ENCODE measurements at regions not wholly inside any gene's neighbourhood (a gene's known extent, or its start where the extent isn't known, plus 50 kb on each side); places are given as distances from the start of the nearest gene placed in this dataset.

GRCh38 chr2:121015971-121016485 is 269.0 kb downstream of the TFCP2L1 start:
- TF ChIP-seq GATA1 (IDR thresholded peaks at IDR 0.05; ENCODE audit: low read depth, low read length): no peak
- DNase-seq: no peak

DNA sequence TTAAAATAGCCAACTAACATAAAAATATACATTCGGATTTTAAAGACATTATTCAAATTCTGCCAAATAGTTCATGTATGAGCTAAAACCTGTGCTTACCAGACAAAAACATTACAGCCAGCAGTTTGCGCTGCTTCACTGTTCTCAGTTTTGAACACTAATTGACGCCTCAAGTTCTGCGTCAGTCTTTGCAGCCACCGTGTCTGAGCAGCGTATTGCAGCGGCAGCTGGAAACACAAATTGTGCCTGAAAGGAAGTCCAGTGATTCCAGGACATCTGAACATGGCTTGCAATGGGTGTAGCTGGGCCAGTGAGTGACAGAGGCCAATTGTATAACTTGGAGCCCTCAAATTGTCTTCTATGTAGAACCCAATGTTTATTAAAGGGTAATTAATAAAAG is 267.6 kb downstream of the TFCP2L1 start:
- no peak for TF ChIP-seq GATA1 (IDR thresholded peaks at IDR 0.05; ENCODE audit: low read depth, low read length)
- no peak for TF ChIP-seq POLR2A (IDR thresholded peaks at IDR 0.05; ENCODE audit: low read length)
- DNase-seq: no peak

DNA sequence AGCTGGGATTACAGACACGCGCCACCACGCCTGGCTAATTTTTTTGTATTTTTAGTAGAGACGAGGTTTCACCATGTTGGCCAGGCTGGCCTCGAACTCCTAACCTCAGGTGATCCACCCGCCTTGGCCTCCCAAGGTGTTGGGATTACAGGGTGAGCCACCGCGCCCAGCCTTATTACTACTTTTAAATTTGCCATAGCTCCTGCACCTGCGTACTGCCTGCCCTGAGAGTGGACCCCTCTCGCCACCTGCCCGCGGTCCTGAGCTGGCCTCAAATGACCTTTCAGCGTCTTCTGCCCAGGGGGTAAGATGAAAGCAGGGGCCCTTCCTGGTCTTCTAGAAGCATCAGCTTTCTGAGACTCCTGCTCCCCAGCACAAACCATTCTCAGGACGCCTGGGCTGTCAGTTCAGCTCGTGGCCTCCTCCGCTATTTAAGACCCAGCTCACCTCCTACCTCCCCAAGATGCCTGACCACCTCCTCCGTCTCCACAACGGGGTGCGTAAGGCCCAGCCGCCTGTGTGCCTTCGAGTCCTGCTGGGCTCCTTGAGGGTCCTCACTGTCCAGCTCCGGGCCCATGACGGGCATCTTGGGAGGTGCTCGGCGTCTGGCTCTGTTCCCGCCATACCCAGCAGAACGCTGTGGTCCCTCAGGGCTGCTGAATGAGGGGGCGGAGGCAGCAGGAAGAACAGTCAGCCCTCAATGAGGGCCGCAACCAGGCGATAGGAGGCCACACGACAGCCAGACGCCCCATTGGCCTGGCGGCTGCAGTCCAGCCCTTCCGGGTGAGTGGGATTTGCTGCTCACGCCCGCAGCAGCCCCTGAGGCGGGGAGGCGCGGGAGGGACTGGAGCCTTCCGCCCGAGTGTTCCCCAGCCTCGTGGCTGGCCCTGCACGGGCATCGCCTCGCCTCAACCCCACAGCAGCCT is 266.6 kb downstream of the TFCP2L1 start:
- no peak for DNase-seq
- TF ChIP-seq GATA1 (IDR thresholded peaks at IDR 0.05; ENCODE audit: low read depth, low read length): no peak
- TF ChIP-seq POLR2A (IDR thresholded peaks at IDR 0.05; ENCODE audit: low read length): no peak

DNA sequence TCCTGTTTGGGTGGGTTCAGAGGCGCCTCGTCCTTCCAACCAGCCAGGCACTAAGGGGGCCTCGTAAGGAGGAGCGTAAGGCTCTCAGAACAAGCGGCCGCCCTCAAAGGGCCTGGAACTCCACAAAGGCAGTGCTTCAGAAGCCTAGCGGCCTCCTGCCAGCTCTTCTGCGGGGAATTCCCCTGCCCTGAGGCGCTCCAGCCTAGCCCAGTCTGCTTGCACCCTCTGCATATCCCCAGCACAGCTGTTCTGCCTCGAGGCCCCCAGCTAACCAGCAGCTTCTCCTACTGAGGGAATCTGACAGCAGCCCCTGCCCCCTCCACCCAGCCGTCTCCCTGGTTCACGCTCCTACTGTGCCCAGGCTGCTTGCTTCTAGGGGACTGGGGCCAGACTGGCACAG is 265.9 kb downstream of the TFCP2L1 start:
- TF ChIP-seq GATA1 (IDR thresholded peaks at IDR 0.05; ENCODE audit: low read depth, low read length) (no peak), POLR2A (IDR thresholded peaks at IDR 0.05; ENCODE audit: low read length) (no peak)
- DNase-seq: no peak

DNA sequence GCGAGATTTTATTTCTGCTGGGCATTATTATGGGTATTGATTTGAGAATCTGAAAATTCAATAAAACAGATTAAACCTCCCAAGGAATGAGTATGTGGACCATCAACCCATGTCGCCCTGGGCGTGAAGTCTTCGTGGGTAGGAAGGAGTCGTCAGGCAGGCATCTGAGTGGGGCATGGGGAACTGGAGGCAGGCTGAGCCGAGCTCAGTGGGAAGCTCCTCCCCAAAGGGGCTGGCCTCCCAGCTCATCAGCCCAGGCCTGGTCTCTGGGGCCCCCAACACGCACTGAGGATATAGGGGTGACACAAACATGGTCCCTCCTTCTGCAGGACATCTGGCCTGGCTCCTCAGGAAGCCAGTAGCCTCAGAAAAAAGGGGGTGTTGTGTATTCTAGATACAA is 265.2 kb downstream of the TFCP2L1 start:
- DNase-seq: no peak
- TF ChIP-seq GATA1 (IDR thresholded peaks at IDR 0.05; ENCODE audit: low read depth, low read length) (no peak), POLR2A (IDR thresholded peaks at IDR 0.05; ENCODE audit: low read length) (no peak)

DNA sequence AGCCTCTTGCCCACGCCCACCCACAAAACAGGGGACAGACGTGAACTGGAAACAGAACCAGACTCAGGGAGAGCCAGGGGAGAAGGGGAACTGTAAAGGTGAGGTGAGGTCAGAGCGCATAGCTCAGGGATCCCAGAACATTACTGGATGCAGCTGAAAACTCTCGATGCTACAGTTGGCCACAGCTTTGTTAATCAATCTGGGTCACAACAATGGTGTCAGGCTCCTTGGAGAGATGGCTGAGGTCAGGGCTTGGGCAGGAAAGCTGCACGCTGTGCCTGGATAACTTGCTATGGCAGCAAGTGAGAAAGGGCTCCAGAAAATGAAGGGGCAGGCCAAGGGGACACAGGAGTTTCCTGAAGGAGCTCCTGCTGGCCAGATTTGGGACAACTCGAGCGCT is 263.3 kb downstream of the TFCP2L1 start:
- no peak for DNase-seq
- TF ChIP-seq POLR2A (IDR thresholded peaks at IDR 0.05; ENCODE audit: low read length) (no peak), GATA1 (IDR thresholded peaks at IDR 0.05; ENCODE audit: low read depth, low read length) (no peak)

GRCh38 chr2:121028577-121028976 is 256.4 kb downstream of the TFCP2L1 start:
- DNase-seq: no peak
- TF ChIP-seq POLR2A (IDR thresholded peaks at IDR 0.05; ENCODE audit: low read length) (no peak), GATA1 (IDR thresholded peaks at IDR 0.05; ENCODE audit: low read depth, low read length) (no peak)

DNA sequence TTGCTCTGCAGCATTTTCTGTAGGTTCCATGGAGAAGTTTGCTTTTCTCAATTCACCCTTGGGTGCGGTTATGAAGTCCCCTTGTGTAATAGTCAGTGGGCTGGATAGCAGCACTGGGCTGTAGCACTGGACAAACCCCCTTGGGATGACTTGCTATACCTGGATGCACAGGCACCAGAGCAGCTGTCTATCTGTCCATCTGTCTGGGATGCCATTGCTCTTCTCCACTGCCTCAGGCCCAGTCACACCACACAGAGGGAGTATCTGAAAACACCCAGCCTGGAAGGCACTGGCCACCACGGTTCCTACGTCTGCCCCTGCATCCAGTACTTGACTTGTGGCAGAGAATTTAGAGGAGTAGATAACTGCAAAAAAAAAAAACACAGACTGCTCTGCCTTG is 254.5 kb downstream of the TFCP2L1 start:
- no peak for DNase-seq
- TF ChIP-seq POLR2A (IDR thresholded peaks at IDR 0.05; ENCODE audit: low read length): no peak
- no peak for TF ChIP-seq GATA1 (IDR thresholded peaks at IDR 0.05; ENCODE audit: low read depth, low read length)

- no peak for DNase-seq
- TF ChIP-seq POLR2A (IDR thresholded peaks at IDR 0.05; ENCODE audit: low read length) (no peak), GATA1 (IDR thresholded peaks at IDR 0.05; ENCODE audit: low read depth, low read length) (no peak)
Measured at GRCh38 chr2:121031568-121032340, 253.2 kb downstream of the TFCP2L1 start.

- no peak for DNase-seq
Measured at GRCh38 chr2:121033461-121033996, 251.5 kb downstream of the TFCP2L1 start.

DNA sequence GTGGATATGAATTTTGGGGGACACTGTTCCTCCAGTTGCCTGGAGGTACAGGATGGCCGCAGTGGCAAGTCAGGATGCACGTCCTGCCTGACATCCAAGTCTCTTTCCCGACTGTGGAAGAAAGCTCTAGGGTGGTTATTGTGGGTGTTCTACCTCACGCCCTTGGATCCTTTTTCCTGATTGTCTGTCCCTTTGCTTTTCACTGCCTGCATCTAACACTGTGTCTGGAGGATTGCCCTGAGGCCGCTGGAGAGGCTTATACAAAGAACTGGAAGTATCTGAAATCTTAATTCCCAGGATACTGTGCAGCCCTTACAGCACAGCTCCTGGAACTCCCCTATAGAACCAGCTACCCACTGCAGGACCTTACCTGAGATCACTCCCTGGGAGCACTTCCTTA is 250.5 kb downstream of the TFCP2L1 start:
- TF ChIP-seq GATA1 (IDR thresholded peaks at IDR 0.05; ENCODE audit: low read depth, low read length) (no peak), POLR2A (IDR thresholded peaks at IDR 0.05; ENCODE audit: low read length) (no peak)
- no peak for DNase-seq

More at GRCh38 chr2:121033461-121033996, 251.5 kb downstream of the TFCP2L1 start:
- no peak for TF ChIP-seq POLR2A (IDR thresholded peaks at IDR 0.05; ENCODE audit: low read length)
- TF ChIP-seq GATA1 (IDR thresholded peaks at IDR 0.05; ENCODE audit: low read depth, low read length): no peak

GRCh38 chr2:121036226-121036692 is 248.7 kb downstream of the TFCP2L1 start:
- DNase-seq: no peak
- no peak for TF ChIP-seq GATA1 (IDR thresholded peaks at IDR 0.05; ENCODE audit: low read depth, low read length)
- no peak for TF ChIP-seq POLR2A (IDR thresholded peaks at IDR 0.05; ENCODE audit: low read length)

GRCh38 chr2:121037480-121037879 is 247.5 kb downstream of the TFCP2L1 start:
- TF ChIP-seq POLR2A (IDR thresholded peaks at IDR 0.05; ENCODE audit: low read length) (no peak), GATA1 (IDR thresholded peaks at IDR 0.05; ENCODE audit: low read depth, low read length) (no peak)
- DNase-seq: no peak

DNA sequence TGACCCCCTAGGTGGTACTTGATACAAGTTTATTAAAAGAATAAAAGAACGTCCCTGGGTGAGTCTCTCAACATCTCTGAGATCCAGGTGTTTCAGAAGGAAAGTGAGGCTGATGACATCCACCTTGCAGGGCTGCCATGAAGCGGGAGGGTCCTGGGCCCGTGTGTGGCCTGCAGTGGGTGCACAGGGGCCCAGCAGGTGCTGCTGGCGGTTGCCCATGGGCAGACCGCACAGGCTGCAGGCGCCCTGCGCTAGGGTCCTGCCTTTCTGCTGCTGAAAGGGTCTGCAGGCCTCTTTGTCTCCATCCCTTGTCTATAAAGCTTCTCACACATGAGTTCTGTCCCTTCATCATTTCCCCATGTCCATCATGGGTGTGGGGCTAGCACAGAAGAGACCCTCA is 247.0 kb downstream of the TFCP2L1 start:
- no peak for TF ChIP-seq GATA1 (IDR thresholded peaks at IDR 0.05; ENCODE audit: low read depth, low read length)
- TF ChIP-seq POLR2A (IDR thresholded peaks at IDR 0.05; ENCODE audit: low read length): no peak
- DNase-seq: no peak

Measured in erythroblast (primary cell).